B cell (primary cell): ENCODE measurements at regions not wholly inside any gene's neighbourhood (a gene's known extent, or its start where the extent isn't known, plus 50 kb on each side); places are given as distances from the start of the nearest gene placed in this dataset.
"Not testable (repeated sequence)": the region's sequence is repeated elsewhere in the genome, so short reads cannot be mapped to it uniquely, and the experiment has no call there.

Experiments
- ATAC-seq: fragments of 200-7000 bp; cut with Tn5 transposase; one replicate; pipeline ENCODE4 v1.10.0; 2021; ENCODE audit warnings: low read depth, mild to moderate bottlenecking, moderate number of reproducible peaks, moderate library complexity
- CTCF ChIA-PET: fragments of 350-600 bp; sonication (Branson Sonifier 250); formaldehyde crosslinking; loops from one replicate; lab custom pipeline; 2021; ENCODE audit warnings: antibody characterized with exemption, inconsistent platforms; lab: Charles Lee
- POLR2A ChIA-PET: fragments of 350-600 bp; sonication (Branson Sonifier 250); formaldehyde crosslinking; loops from one replicate; lab custom pipeline; 2021; ENCODE audit warnings: antibody characterized with exemption; lab: Charles Lee
- DNase-seq: peaks from one replicate; pipeline ENCODE4 v3.0.0; 2013
- H2AFZ ChIP-seq: 2 replicates; pipeline ENCODE4 v1.6.1; 2012; ENCODE audit warnings: mild to moderate bottlenecking, low read depth, low read length; ENCODE audit not compliant: insufficient read depth, poor library complexity, severe bottlenecking
- H3K27ac ChIP-seq, 2 donors: 1 replicate in 1 of 2; 2 replicates in 1 of 2; pipeline ENCODE4 v1.5.1; 2012 to 2013; ENCODE audit warnings: low read length in 2 of 2, mild to moderate bottlenecking in 2 of 2, moderate library complexity in 1 of 2
- H3K27me3 ChIP-seq, 4 experiments: fragments of 200-600 bp in 1 of 4; sonication (generic) in 1 of 4; replicated peaks in 1 of 4; 1 replicate in 2 of 4; 2 replicates in 2 of 4; pipeline versions ENCODE4 v1.6.1 to v1.7.0; 2013 to 2016; ENCODE audit warnings: low read length in 3 of 4, mild to moderate bottlenecking in 2 of 4, mixed read lengths in 1 of 4, moderate library complexity in 1 of 4; ENCODE audit not compliant: insufficient read depth in 4 of 4, control insufficient read depth in 3 of 4; ENCODE audit errors: control extremely low read depth in 1 of 4
- H3K36me3 ChIP-seq, 2 experiments: replicated peaks in 1 of 2; 1 replicate in 1 of 2; 2 replicates in 1 of 2; pipeline versions ENCODE4 v1.6.1 to v1.7.1; 2013; ENCODE audit warnings: low read length in 1 of 2; ENCODE audit not compliant: insufficient read depth in 2 of 2, control insufficient read depth in 1 of 2; ENCODE audit errors: control extremely low read depth in 1 of 2, extremely low read depth in 1 of 2
- H3K4me1 ChIP-seq, 2 donors: fragments of 200-600 bp in 1 of 2; sonication (generic) in 1 of 2; 1 replicate in 1 of 2; 2 replicates in 1 of 2; pipeline versions ENCODE4 v1.5.1 to v1.6.1; 2013 to 2017; ENCODE audit warnings: low read length in 2 of 2; ENCODE audit not compliant: control insufficient read depth in 2 of 2, insufficient read depth in 2 of 2
- H3K4me2 ChIP-seq: replicated peaks from 2 replicates; pipeline ENCODE3; 2012; ENCODE audit warnings: mild to moderate bottlenecking, low read depth, low read length; ENCODE audit not compliant: poor library complexity, severe bottlenecking
- H3K4me3 ChIP-seq, 5 experiments: fragments of 200-600 bp in 1 of 5; sonication (generic) in 1 of 5; 1 replicate in 3 of 5; 2 replicates in 2 of 5; pipeline versions ENCODE4 v1.5.1 to v1.7.0; 2011 to 2016; ENCODE audit warnings: low read length in 4 of 5, mild to moderate bottlenecking in 4 of 5, low read depth in 2 of 5, control low read depth in 1 of 5, moderate library complexity in 1 of 5; ENCODE audit not compliant: insufficient read depth in 1 of 5; ENCODE audit errors: control extremely low read depth in 1 of 5, extremely low read depth in 1 of 5
- H3K79me2 ChIP-seq: fragments of 200-600 bp; sonication (generic); one replicate; pipeline ENCODE4 v1.6.0; 2016; ENCODE audit warnings: low read length; ENCODE audit not compliant: control insufficient read depth, insufficient read depth
- H3K9ac ChIP-seq: fragments of 200-600 bp; sonication (generic); 2 replicates; pipeline ENCODE4 v1.6.1; 2017; ENCODE audit warnings: mild to moderate bottlenecking, low read length, moderate library complexity
- H3K9me3 ChIP-seq, 3 donors: one replicate each; pipeline versions ENCODE4 v1.6.1 to v1.7.1; 2013; ENCODE audit warnings: low read length in 2 of 3; ENCODE audit not compliant: control insufficient read depth in 2 of 3, insufficient read depth in 1 of 3; ENCODE audit errors: control extremely low read depth in 1 of 3
- H4K20me1 ChIP-seq: 2 replicates; pipeline ENCODE4 v1.6.0; 2012; ENCODE audit warnings: mild to moderate bottlenecking, low read length; ENCODE audit not compliant: insufficient read depth, control insufficient read depth, poor library complexity, severe bottlenecking
- H3K27ac Mint-ChIP-seq: one replicate; pipeline ENCODE4 v1.8.0; 2021; ENCODE audit warnings: mixed read lengths
- H3K27me3 Mint-ChIP-seq: one replicate; pipeline ENCODE4 v1.8.0; 2021; ENCODE audit warnings: mixed read lengths
- H3K4me1 Mint-ChIP-seq: one replicate; pipeline ENCODE4 v1.8.0; 2021; ENCODE audit warnings: mixed read lengths
- H3K4me3 Mint-ChIP-seq: one replicate; pipeline ENCODE4 v1.8.0; 2021; ENCODE audit warnings: mixed read lengths
- H3K9me3 Mint-ChIP-seq: one replicate; pipeline ENCODE4 v1.8.0; 2022; ENCODE audit warnings: mixed read lengths; ENCODE audit not compliant: insufficient read depth
- CTCF ChIP-seq: fragments of 200-600 bp; IDR thresholded peaks from one replicate; pipeline ENCODE4 v1.8.0; 2022; ENCODE audit warnings: antibody characterized with exemption, mild to moderate bottlenecking
- EZH2 ChIP-seq: IDR thresholded peaks from 2 replicates; pipeline ENCODE4 v1.6.1; 2012; ENCODE audit warnings: borderline replicate concordance, low read depth, mild to moderate bottlenecking, moderate library complexity, low read length; ENCODE audit not compliant: insufficient read depth, poor library complexity, severe bottlenecking
- WGBS: methylation state at CpG from one replicate; pipeline ENCODE4 v1.1.5; 2013; ENCODE audit warnings: missing lambda C conversion rate; ENCODE audit not compliant: insufficient coverage; 5-methylcytosine and 5-hydroxymethylcytosine counted together
- intact Hi-C: fragments of 100-400 bp; cut with micrococcal nuclease; formaldehyde crosslinking; loops from one replicate; pipeline ENCODE4 v1.10.0; 2022

DNA sequence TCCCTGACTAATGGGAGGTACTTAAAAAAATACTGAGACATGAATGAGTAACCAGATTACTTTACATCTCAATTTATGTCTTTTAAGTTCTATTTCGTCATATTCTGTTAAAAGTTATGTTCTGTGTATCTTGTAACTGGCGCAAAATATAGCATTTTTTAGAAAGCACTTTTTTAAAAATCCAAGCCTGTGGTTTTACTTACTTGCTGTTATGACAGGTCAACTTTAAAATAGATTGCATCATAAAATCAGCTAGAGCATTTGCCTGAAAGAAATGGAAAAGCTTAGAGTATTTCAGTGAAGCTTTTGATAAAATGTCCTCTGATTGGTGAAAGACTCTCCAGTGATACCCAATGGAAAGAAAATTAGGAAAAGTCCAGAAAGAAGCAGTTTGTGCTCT lies 1892.3 kb upstream of the TENM3 start:
- no peaks in the 10 kb centered on the region for H3K27me3 ChIP-seq
- no CpG with 5 or more reads among the region's 2 CpGs for WGBS
- H3K4me2 ChIP-seq, result no peak overlapping the region
- Mint-ChIP-seq H3K9me3 (no peaks in the 10 kb centered on the region), H3K4me3 (no peak overlapping the region), H3K4me1 (no peaks in the 10 kb centered on the region), H3K27ac (no peak overlapping the region), H3K27me3 (no peaks in the 10 kb centered on the region)
- H3K9ac ChIP-seq, result no peak overlapping the region
- TF ChIP-seq CTCF, result no peak
- no peak overlapping the region for H3K4me3 ChIP-seq
- H3K27ac ChIP-seq, result no peak overlapping the region
- H4K20me1 ChIP-seq, result no peaks in the 10 kb centered on the region
- ATAC-seq, result no peak
- H3K9me3 ChIP-seq, result no peaks in the 10 kb centered on the region
- POLR2A ChIA-PET, result no interaction called here
- intact Hi-C loops, result no loop called here
- CTCF ChIA-PET, result no interaction called here
- no peak overlapping the region for H2AFZ ChIP-seq
- no peaks in the 10 kb centered on the region for H3K79me2 ChIP-seq
- no peaks in the 10 kb centered on the region for H3K4me1 ChIP-seq
- no peak for DNase-seq
- H3K36me3 ChIP-seq, result no peaks in the 10 kb centered on the region

GRCh38 chr4:180356766-180357165 lies 1886.4 kb upstream of the TENM3 start:
- peaks cover 3% of the 10 kb centered on the region for H3K4me1 Mint-ChIP-seq
- no peaks in the 10 kb centered on the region for H3K27me3 Mint-ChIP-seq
- intact Hi-C loops, result no loop called here
- peaks cover 3% of the 10 kb centered on the region for H3K9me3 Mint-ChIP-seq
- Histone ChIP-seq H3K4me3 (no peak overlapping the region), H3K9ac (no peak overlapping the region), H3K27ac (no peak overlapping the region), H3K9me3 (no peaks in the 10 kb centered on the region), H3K4me1 (peaks cover 0 to 3% of the 10 kb centered on the region in 2 donors), H2AFZ (no peak overlapping the region), H3K36me3 (no peaks in the 10 kb centered on the region), H3K79me2 (no peaks in the 10 kb centered on the region), H3K4me2 (no peak overlapping the region), H3K27me3 (no peaks in the 10 kb centered on the region), H4K20me1 (no peaks in the 10 kb centered on the region)
- no peak for TF ChIP-seq EZH2
- no peak for TF ChIP-seq CTCF
- H3K4me3 Mint-ChIP-seq, result no peak overlapping the region
- CTCF ChIA-PET, result no interaction called here
- ATAC-seq, result no peak
- H3K27ac Mint-ChIP-seq, result no peak overlapping the region
- POLR2A ChIA-PET, result no interaction called here
- no peak for DNase-seq

GRCh38 chr4:180360113-180360512 lies 1883.1 kb upstream of the TENM3 start:
- CTCF ChIA-PET, H4K20me1 ChIP-seq, H3K36me3 ChIP-seq, intact Hi-C loops, H3K9ac ChIP-seq, H3K9me3 ChIP-seq, H3K4me3 ChIP-seq, H3K79me2 ChIP-seq, ATAC-seq, H2AFZ ChIP-seq, H3K4me1 Mint-ChIP-seq, H3K4me2 ChIP-seq, H3K27me3 ChIP-seq, H3K27me3 Mint-ChIP-seq, H3K4me3 Mint-ChIP-seq, H3K27ac ChIP-seq, H3K9me3 Mint-ChIP-seq, POLR2A ChIA-PET, H3K27ac Mint-ChIP-seq, H3K4me1 ChIP-seq: not testable (repeated sequence)
- peak; percentile 43 for DNase-seq
- no CpG with 5 or more reads among the region's 4 CpGs for WGBS
